OCI-LY3 (cell line): ENCODE measurements at regions not wholly inside any gene's neighbourhood (a gene's known extent, or its start where the extent isn't known, plus 50 kb on each side); places are given as distances from the start of the nearest gene placed in this dataset.

Experiments used
- EZH2phosphoT487 ChIP-seq: fragments of 200-600 bp; shearing (Covaris generic); IDR thresholded peaks from 2 replicates; pipeline ENCODE4 v1.6.1; 2018; ENCODE audit warnings: antibody characterized with exemption, mixed run types, low read depth
- TF ChIP-seq, protein P1 (sequence below): fragments of 200-600, 300-600 bp; sonication (generic); IDR thresholded peaks from 2 replicates; pipeline ENCODE4 v1.5.1; 2014; ENCODE audit warnings: antibody characterized with exemption, low read length, low read depth

DNA sequence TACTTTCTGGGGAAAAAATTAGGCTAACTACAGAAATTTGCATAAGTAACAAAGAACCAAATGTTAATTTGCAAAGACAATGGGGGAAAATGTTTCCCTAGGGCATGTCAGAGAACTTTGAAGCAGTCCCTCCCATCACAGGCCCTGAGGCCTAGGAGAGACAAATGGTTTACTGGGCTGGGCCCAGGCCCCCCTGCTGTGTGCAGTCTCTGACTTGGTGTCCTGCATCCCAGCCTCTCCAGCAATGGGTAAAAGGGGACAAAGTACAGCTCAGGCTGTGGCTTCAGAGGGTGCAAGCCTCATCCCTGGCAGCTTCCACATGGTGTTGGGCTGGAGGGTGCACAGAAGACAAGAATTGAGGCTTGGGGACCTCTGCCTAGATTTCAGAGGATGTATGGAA lies 788.4 kb downstream of the FRK start:
- TF ChIP-seq, protein P1, sequence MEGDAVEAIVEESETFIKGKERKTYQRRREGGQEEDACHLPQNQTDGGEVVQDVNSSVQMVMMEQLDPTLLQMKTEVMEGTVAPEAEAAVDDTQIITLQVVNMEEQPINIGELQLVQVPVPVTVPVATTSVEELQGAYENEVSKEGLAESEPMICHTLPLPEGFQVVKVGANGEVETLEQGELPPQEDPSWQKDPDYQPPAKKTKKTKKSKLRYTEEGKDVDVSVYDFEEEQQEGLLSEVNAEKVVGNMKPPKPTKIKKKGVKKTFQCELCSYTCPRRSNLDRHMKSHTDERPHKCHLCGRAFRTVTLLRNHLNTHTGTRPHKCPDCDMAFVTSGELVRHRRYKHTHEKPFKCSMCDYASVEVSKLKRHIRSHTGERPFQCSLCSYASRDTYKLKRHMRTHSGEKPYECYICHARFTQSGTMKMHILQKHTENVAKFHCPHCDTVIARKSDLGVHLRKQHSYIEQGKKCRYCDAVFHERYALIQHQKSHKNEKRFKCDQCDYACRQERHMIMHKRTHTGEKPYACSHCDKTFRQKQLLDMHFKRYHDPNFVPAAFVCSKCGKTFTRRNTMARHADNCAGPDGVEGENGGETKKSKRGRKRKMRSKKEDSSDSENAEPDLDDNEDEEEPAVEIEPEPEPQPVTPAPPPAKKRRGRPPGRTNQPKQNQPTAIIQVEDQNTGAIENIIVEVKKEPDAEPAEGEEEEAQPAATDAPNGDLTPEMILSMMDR: no peak
- no peak for TF ChIP-seq EZH2phosphoT487
